ENCODE measurements at regions not wholly inside any gene's neighbourhood (a gene's known extent, or its start where the extent isn't known, plus 50 kb on each side); places are given as distances from the start of the nearest gene placed in this dataset.

GRCh38 chr2:3126171-3126910, 251.3 kb downstream of the EIPR1 start:
- ATAC-seq (no peak), DNase-seq (no peak)
- H3K4me1 Mint-ChIP-seq, result peaks cover 2% of the 10 kb centered on the region
- peaks cover 7% of the 10 kb centered on the region for H3K27me3 Mint-ChIP-seq
- H3K27ac Mint-ChIP-seq, result peak overlapping the region; percentile 65
- no peaks in the 10 kb centered on the region for H3K9me3 ChIP-seq (ENCODE audit: control insufficient read depth, low read length, poor library complexity, severe bottlenecking)
- H3K36me3 Mint-ChIP-seq (ENCODE audit: low read depth), result peaks cover 2% of the 10 kb centered on the region
- H3K4me3 Mint-ChIP-seq, result peak overlapping the region; percentile 74

- ATAC-seq (no peak), DNase-seq (no peak)
- H3K9me3 ChIP-seq (ENCODE audit: control insufficient read depth, low read length, poor library complexity, severe bottlenecking), result no peaks in the 10 kb centered on the region
- Mint-ChIP-seq H3K27ac (peak overlapping the region; percentile 65), H3K4me3 (no peak overlapping the region), H3K27me3 (peaks cover 7% of the 10 kb centered on the region), H3K4me1 (peaks cover 2% of the 10 kb centered on the region), H3K36me3 (ENCODE audit: low read depth) (peaks cover under 1% of the 10 kb centered on the region)
Measured at GRCh38 chr2:3125761-3126130, 251.9 kb downstream of the EIPR1 start.

GRCh38 chr2:3125001-3125760, 252.4 kb downstream of the EIPR1 start:
- Mint-ChIP-seq H3K27ac (peak overlapping the region; percentile 65), H3K4me3 (no peak overlapping the region), H3K36me3 (ENCODE audit: low read depth) (no peaks in the 10 kb centered on the region), H3K4me1 (peaks cover 2% of the 10 kb centered on the region), H3K27me3 (peaks cover under 1% of the 10 kb centered on the region)
- H3K9me3 ChIP-seq (ENCODE audit: control insufficient read depth, low read length, poor library complexity, severe bottlenecking), result no peaks in the 10 kb centered on the region
- DNase-seq (no peak), ATAC-seq (no peak)

GRCh38 chr2:3122525-3122924, 255.1 kb downstream of the EIPR1 start:
- no peak for DNase-seq
- peaks cover 5% of the 10 kb centered on the region for H3K27me3 Mint-ChIP-seq

GRCh38 chr2:3121601-3122000, 256.0 kb downstream of the EIPR1 start:
- Mint-ChIP-seq H3K27me3 (peaks cover 8% of the 10 kb centered on the region), H3K27ac (no peak overlapping the region), H3K4me1 (peaks cover 2% of the 10 kb centered on the region), H3K36me3 (ENCODE audit: low read depth) (peaks cover 4% of the 10 kb centered on the region), H3K4me3 (no peak overlapping the region)
- H3K9me3 ChIP-seq (ENCODE audit: control insufficient read depth, low read length, poor library complexity, severe bottlenecking), result no peaks in the 10 kb centered on the region
- no peak for ATAC-seq
- no peak for DNase-seq

More at GRCh38 chr2:3122525-3122924, 255.1 kb downstream of the EIPR1 start:
- Mint-ChIP-seq H3K4me1 (peaks cover 2% of the 10 kb centered on the region), H3K4me3 (no peak overlapping the region), H3K36me3 (ENCODE audit: low read depth) (peaks cover 4% of the 10 kb centered on the region), H3K27ac (no peak overlapping the region)
- H3K9me3 ChIP-seq (ENCODE audit: control insufficient read depth, low read length, poor library complexity, severe bottlenecking), result no peaks in the 10 kb centered on the region
- ATAC-seq, result no peak

GRCh38 chr2:3117650-3118216, 259.9 kb downstream of the EIPR1 start:
- no peak for DNase-seq
- no peaks in the 10 kb centered on the region for H3K9me3 ChIP-seq (ENCODE audit: control insufficient read depth, low read length, poor library complexity, severe bottlenecking)
- Mint-ChIP-seq H3K27me3 (peaks cover 8% of the 10 kb centered on the region), H3K4me3 (no peak overlapping the region), H3K36me3 (ENCODE audit: low read depth) (peaks cover 7% of the 10 kb centered on the region), H3K27ac (no peak overlapping the region), H3K4me1 (no peaks in the 10 kb centered on the region)
- ATAC-seq, result no peak

- Mint-ChIP-seq H3K27me3 (peaks cover 8% of the 10 kb centered on the region), H3K27ac (peak overlapping the region; percentile 4), H3K4me3 (no peak overlapping the region), H3K36me3 (ENCODE audit: low read depth) (peaks cover 7% of the 10 kb centered on the region), H3K4me1 (no peaks in the 10 kb centered on the region)
- ATAC-seq (no peak), DNase-seq (no peak)
- no peaks in the 10 kb centered on the region for H3K9me3 ChIP-seq (ENCODE audit: control insufficient read depth, low read length, poor library complexity, severe bottlenecking)
Measured at GRCh38 chr2:3116371-3116770, 261.2 kb downstream of the EIPR1 start.

- Mint-ChIP-seq H3K27me3 (peaks cover 8% of the 10 kb centered on the region), H3K27ac (peak overlapping the region; percentile 4)
- no peak for DNase-seq
Measured at GRCh38 chr2:3115301-3116042, 262.1 kb downstream of the EIPR1 start.

GRCh38 chr2:3114406-3115185, 263.0 kb downstream of the EIPR1 start:
- no peak for ATAC-seq
- H3K36me3 Mint-ChIP-seq (ENCODE audit: low read depth), result peaks cover 7% of the 10 kb centered on the region
- H3K27me3 Mint-ChIP-seq, result peaks cover 8% of the 10 kb centered on the region
- no peak for DNase-seq
- H3K4me3 Mint-ChIP-seq, result peak overlapping the region; percentile 28
- H3K27ac Mint-ChIP-seq, result peak overlapping the region; percentile 72
- no peaks in the 10 kb centered on the region for H3K9me3 ChIP-seq (ENCODE audit: control insufficient read depth, low read length, poor library complexity, severe bottlenecking)
- no peaks in the 10 kb centered on the region for H3K4me1 Mint-ChIP-seq

More at GRCh38 chr2:3115301-3116042, 262.1 kb downstream of the EIPR1 start:
- ATAC-seq, result no peak
- H3K9me3 ChIP-seq (ENCODE audit: control insufficient read depth, low read length, poor library complexity, severe bottlenecking), result no peaks in the 10 kb centered on the region
- Mint-ChIP-seq H3K4me3 (no peak overlapping the region), H3K4me1 (no peaks in the 10 kb centered on the region), H3K36me3 (ENCODE audit: low read depth) (peaks cover 7% of the 10 kb centered on the region)

- H3K9me3 ChIP-seq (ENCODE audit: control insufficient read depth, low read length, poor library complexity, severe bottlenecking), result no peaks in the 10 kb centered on the region
- peaks cover 7% of the 10 kb centered on the region for H3K36me3 Mint-ChIP-seq (ENCODE audit: low read depth)
- no peaks in the 10 kb centered on the region for H3K4me1 Mint-ChIP-seq
- H3K27ac Mint-ChIP-seq, result no peak overlapping the region
- no peak for DNase-seq
- ATAC-seq, result no peak
- peaks cover 8% of the 10 kb centered on the region for H3K27me3 Mint-ChIP-seq
- no peak overlapping the region for H3K4me3 Mint-ChIP-seq
Measured at GRCh38 chr2:3113769-3114168, 263.8 kb downstream of the EIPR1 start.

- Mint-ChIP-seq H3K27me3 (peaks cover 8% of the 10 kb centered on the region), H3K4me1 (no peaks in the 10 kb centered on the region), H3K4me3 (no peak overlapping the region), H3K36me3 (ENCODE audit: low read depth) (peaks cover 6% of the 10 kb centered on the region), H3K27ac (no peak overlapping the region)
- DNase-seq (no peak), ATAC-seq (no peak)
- no peaks in the 10 kb centered on the region for H3K9me3 ChIP-seq (ENCODE audit: control insufficient read depth, low read length, poor library complexity, severe bottlenecking)
Measured at GRCh38 chr2:3113122-3113521, 264.5 kb downstream of the EIPR1 start.

GRCh38 chr2:3112553-3112952, 265.1 kb downstream of the EIPR1 start:
- Mint-ChIP-seq H3K27ac (no peak overlapping the region), H3K4me3 (no peak overlapping the region), H3K36me3 (ENCODE audit: low read depth) (peaks cover 3% of the 10 kb centered on the region), H3K27me3 (peaks cover 3% of the 10 kb centered on the region), H3K4me1 (no peaks in the 10 kb centered on the region)
- ATAC-seq (no peak), DNase-seq (no peak)
- H3K9me3 ChIP-seq (ENCODE audit: control insufficient read depth, low read length, poor library complexity, severe bottlenecking), result no peaks in the 10 kb centered on the region

Measured in T-helper 17 cell (primary cell).